ENCODE measurements at regions not wholly inside any gene's neighbourhood (a gene's known extent, or its start where the extent isn't known, plus 50 kb on each side); places are given as distances from the start of the nearest gene placed in this dataset.

GRCh38 chr6:14224359-14225103 lies 107.0 kb downstream of the CD83 start:
- TF ChIP-seq CTCF (conservative IDR thresholded peaks at IDR 0.05; ENCODE audit: low read length) (no peak), EZH2phosphoT487 (IDR thresholded peaks at IDR 0.05; ENCODE audit: borderline replicate concordance, low read depth, low read length) (no peak)
